Head of caudate nucleus (tissue), 42 donors: ENCODE measurements at regions not wholly inside any gene's neighbourhood (a gene's known extent, or its start where the extent isn't known, plus 50 kb on each side); places are given as distances from the start of the nearest gene placed in this dataset.

Source experiments
- DNase-seq, 42 donors: peaks; one replicate each; pipeline versions ENCODE4 v3.0.0 to v3.0.0-alpha.2; 2020 to 2021; ENCODE audit warnings: mixed read lengths in 7 of 42
- intact Hi-C: fragments of 100-400 bp; cut with DNase I; formaldehyde crosslinking; loops from one replicate; pipeline ENCODE4 v1.15.0; 2022

DNA sequence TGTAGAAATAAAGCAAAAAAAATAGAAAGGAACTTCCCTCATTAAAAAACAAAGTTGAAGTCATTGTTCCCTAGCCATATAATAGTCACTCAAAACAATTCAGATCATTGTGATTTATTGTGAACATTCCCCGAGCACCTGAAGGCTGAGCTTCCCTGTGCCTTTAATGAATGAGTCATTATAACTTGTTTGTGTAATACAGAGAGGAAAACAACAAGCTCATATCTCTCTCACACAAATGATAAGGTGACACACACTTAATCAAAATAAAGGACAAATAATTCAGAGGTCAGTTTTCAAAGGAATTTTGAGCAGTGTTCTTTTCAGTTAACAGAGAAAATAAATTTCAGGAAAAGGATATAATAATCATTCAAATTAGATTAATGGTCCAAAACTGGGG, 326.2 kb downstream of the DUSP10 start:
- intact Hi-C loops, result no loop called here
- DNase-seq, result no peak

DNA sequence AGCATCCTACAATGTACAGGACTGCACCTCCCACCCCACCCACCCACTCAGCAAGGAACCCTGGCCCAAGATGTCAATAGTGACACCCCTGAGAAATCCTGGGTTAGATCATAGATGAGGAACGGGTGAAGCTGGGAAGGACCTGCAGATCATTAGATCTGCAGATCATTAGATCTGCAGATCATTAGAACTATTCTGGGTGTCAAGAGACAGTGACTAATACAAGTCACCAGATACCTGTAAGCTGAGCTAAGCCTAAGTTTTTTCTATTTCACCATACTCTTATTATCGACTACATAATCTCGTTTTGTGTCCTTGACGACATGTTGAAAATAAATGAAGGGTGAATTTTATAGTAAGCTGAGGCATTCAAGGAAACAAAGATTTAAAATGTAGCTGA, 325.7 kb downstream of the DUSP10 start:
- intact Hi-C loops, result no loop called here
- DNase-seq, result no peak

DNA sequence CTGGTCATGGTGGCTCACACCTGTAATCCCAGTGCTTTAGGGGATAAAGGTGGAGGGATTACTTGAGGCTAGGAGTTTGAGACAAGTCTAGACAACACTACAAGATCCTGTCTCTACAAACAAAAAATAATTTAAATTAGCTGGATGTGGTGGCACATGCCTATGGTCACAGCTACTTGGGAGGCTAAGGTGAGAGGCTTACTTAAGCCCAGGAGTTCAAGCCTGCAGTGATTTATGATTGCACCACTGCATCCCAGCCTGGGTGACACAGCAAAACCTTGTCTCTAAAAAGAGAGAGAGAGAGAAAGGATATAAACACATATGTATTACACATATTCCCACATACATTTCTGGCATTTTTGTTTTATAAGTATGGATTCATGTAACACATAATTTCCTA, 325.2 kb downstream of the DUSP10 start:
- intact Hi-C loops, result no loop called here
- DNase-seq, result no peak

DNA sequence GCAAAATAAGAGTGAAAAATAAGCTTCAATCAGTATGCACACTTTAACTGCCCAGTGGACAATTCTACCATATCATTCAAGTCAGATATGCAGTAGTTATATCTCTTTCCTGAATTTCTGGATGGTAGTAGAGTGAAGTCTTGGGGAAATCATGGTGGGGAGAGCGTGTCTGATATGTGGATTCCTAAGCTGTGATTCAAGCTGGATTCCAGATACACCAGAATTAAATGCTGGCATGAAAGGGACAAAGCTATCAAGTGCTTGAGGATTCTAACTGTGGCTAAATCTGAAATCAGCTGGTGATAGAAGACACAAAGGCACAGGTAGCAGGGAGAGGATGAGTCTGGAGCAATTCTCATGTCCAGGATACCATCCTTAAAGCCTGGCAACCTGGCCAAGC, 323.5 kb downstream of the DUSP10 start:
- intact Hi-C loops, result no loop called here

DNA sequence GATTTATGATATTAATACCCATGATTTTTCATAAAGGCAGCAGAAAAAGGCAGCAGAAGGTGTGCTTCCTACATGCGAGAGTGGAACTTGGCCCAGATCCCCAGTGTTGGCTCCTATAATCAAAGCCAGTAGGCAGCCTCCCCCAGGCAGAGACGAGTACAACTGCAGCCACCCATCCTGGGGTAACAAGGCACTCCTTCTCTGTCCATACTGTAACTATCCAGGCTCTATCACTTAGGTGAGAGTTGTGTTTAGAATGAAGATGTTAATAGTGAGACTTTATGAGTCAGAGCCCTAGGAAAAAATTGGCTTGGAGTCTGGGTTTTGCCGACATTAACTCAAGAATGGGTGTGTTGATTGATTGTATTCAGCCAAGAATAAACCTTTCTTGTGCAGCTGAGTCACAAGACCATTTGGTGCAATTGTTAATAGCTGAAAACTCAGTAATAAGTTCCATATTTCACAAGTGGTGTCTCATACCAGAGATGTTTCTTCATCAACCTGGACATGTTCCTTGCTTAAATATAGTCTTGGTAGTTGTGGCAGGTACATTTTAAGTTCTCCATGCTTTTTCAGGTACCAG, 322.3 kb downstream of the DUSP10 start:
- intact Hi-C loops, result no loop called here

More for the DNA sequence above, 323.5 kb downstream of the DUSP10 start:
- DNase-seq, result no peak

DNA sequence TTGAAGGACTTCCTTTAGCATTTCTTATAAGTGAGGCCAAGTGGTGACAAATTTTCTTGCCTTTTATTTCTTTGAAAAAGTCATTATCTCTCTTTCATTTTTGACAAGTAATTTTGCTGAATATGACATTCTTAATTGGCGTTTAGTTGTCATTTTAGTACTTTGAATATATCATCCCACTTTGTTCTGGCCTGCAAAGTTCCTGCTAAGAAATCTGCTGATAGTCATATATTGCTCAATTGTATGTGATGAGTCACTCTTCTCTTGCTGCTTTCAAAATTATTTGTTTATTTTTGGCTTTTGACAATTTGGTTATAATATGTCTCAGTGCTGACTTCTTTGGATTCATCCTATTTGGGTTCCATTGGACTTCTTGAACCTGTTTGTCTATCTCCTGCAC, 312.6 kb downstream of the DUSP10 start:
- no peak for DNase-seq
- intact Hi-C loops, result no loop called here

More for the DNA sequence above, 322.3 kb downstream of the DUSP10 start:
- no peak for DNase-seq

DNA sequence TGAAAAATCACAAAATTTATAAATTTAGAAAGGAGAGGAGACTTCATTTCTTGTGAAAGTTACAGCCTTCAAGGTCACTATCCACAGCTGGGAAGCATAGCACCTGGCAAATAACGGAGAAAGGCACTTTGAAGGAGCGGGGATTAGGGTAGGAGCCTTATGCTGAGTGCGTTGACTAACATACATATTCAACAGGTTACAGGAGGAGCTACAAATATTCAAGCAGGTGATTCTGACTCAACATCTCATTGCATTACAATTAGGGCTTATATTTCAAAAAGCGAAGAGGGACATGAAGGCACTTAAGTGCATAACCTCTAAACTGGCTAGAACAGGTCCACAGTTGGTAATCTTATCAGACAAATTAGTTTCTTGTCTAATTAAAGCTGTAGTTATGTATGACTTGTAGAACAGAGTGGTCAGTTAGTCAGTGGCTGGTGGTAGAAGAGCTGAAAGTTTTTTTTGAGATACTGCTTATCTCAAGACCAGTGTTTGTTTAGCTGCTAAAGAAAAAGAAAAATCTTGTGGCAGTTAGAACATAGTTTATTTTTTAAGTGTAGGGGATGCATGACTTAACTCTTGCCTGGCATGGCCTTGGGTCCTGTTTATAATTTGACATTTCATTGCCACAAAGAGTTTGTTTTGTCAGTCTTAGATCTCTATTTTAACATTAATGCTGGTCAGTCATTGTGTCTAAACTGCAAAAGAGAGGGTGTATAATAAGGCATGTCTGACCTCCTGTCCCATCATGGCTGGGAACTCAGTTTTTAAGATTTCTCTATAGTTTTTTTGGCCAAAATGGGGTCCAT, 311.5 kb downstream of the DUSP10 start:
- intact Hi-C loops, result loop anchor here (10.0 kb wide), 1 partner anchor 96 kb away; no protein-coding TSS in a partner anchor

DNA sequence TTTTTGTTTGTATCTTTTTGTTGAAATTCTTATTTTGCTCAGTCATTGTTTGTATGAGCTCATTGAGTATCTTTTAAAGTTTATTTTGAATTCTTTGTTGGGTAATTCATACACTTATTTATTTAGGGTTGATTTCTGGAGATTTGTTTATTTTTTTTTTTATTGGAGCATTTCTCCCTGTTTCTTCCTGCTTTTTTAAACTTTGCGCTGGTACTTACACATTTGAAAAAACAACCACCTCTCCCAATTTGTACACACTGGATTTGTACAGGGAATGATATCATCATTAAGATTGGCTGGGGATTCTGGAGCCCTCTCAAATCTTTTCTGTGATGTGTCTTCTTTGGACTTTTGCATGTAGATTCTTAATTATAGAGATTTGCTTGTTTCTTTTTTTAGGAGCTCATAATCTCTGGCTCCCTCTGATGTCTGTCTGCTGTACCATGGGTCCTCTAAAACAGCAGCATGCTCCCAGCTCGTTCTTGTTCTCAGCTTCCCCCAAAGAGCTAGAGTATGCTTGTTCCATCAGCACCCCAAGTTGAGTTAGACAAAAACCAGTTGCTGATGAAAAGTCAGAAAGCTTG, 310.7 kb downstream of the DUSP10 start:
- DNase-seq, result no peak
- intact Hi-C loops, result loop anchor here (10.0 kb wide), 1 partner anchor 96 kb away; no protein-coding TSS in a partner anchor

More for the DNA sequence above, 311.5 kb downstream of the DUSP10 start:
- DNase-seq, result no peak

DNA sequence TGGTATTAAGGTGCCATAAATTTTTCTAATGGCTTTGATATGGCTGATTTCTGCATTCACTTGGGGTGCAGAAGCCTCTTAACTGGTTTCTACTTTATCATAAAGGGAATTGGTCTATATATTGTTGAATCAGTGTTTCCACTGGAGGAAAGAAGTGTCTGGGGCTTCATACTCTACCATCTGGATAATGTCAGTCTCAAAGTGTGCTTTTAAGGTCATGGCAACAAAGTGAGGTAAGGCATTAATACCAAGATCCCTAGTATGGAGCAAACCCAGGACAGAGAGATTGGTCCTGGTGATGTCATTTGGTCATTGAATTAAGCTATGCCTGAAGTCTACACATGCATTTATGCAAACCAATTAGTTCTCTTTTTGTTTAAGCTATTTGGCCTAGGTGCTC, 309.9 kb downstream of the DUSP10 start:
- DNase-seq, result no peak
- intact Hi-C loops, result loop anchor here (10.0 kb wide), 1 partner anchor 97 kb away; no protein-coding TSS in a partner anchor

DNA sequence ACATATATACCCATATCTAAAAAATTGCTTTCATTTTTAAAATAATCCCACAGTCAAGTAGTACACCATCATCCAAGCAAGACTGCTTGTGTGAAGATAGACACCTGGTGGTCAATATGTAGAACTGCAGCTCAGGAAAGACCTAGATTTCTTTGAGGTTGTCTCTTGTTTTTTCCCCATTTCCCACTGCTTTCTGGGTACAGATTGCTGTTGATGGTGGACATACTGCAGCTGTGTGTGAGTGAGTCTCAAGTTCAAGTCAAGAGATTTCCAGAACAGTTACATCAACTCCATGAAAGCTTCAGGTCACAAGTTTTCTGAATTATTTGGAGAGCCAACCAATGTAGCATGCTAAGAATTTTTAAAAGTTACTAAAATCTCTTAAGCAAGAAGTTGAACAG, 306.4 kb downstream of the DUSP10 start:
- peak in 4 of 42 donors; percentile 5 to 56 (median 19) for DNase-seq
- intact Hi-C loops, result loop anchor here (5.0 to 10.0 kb wide), 3 partner anchors 101 to 558 kb away; partner anchors contain the start of gene HLX

DNA sequence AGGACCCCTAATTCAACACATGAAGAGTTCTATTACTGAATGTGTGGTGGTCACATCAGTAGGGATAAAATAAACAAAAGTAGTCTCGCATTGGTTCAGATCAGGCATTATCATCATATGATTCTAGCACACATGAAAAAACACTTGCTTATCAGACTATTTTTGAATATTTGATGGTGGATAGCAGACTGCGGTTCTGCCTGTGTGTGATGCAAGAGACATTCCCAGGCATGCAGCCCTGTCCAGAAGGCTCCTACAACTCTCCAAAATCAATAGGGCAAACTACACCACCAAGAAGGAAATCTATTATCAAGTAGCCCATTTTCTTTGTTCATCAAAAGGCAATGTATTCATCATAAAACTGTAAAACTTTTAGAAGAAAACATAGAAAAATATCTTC, 304.7 kb downstream of the DUSP10 start:
- DNase-seq, result no peak
- intact Hi-C loops, result loop anchor here (5.0 to 10.0 kb wide), 3 partner anchors 102 to 560 kb away; partner anchors contain the start of gene HLX

DNA sequence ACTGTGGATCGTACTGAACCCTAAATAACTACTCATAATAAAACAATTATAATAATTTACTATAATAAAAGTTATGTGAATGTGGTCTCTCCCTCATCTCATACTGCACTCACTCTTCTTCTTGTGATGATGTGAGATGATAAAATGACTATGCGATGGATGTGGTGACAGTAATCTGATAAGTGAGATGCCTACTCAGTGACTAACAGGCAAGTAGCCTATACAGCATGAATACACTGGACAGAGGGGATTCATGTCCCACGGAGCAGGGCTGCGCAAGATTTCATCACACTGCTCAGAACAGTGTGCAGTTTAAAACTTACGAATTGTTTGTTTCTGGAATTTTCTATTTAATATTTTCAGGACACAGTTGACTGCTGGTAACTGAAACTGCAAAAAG, 304.0 kb downstream of the DUSP10 start:
- intact Hi-C loops, result loop anchor here (5.0 to 10.0 kb wide), 3 partner anchors 103 to 561 kb away; partner anchors contain the start of gene HLX
- no peak for DNase-seq

DNA sequence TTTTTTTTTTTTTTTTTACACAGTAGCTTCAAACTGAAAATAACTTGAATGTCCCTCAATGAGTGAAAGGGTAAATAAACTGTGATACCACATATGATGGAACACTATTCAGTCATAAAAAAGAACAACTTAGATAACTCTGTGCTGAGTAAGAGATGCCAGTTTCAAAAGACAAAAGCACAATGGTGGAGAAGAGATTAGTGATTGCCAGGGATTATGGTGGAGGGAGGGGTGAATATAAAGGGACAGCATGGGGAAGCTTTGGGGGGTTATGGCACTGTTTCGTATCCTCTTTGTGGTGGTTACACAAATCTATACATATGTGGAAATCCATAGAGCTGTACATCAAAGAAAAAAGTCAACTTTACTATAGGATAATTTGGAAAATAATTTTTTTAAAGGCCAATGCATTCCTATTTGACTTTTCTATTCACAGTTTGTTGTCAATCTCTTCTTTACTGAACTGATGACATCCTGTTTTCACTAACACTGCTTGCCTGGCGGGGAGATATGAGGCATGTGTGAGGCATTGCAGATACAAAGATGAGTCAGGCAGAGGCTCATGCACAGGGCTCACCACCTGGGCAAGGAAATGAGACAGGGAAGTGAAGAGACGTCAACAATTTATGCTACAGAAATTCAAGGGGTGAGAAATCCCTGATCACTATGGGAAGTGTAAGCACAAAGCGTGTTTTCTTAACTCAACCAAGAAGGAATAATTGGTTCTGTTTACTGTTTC, 302.7 kb downstream of the DUSP10 start:
- no peak for DNase-seq
- intact Hi-C loops, result loop anchor here (5.0 to 10.0 kb wide), 3 partner anchors 104 to 562 kb away; partner anchors contain the start of gene HLX

DNA sequence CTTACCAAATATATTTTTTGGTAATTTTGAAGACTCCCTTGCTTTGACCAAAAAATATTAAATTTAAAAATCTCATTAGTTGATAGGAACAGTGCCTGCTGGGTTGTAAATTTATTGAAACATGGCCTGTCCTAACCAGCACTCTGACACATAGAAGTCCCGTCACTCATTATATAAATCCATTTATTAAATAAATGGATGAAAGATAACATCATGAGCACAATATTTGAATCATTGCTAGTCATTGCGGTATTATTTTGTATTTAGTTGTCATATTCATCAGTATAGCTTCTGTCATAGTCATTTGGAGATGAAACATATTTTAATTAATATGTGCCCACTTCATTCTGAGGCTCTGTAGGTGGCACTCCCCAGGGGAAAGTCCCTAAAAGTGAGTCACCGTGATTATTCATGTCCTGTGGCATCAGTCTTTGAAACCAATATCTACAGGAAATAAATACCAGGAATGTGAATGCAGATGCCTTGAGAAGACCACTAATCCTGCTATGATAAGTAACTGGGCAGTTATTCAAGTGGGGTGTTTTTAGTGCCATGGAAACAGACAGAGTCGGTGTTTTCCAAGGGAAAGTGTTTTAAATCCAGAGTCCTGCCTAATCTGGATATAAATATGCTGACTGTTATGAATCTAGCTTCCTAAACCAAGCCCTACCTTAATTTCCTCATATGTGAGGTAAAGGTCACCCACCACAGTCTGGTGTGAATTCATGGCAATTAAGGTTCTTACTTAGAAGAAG, 302.0 kb downstream of the DUSP10 start:
- DNase-seq, result no peak
- intact Hi-C loops, result loop anchor here (5.0 to 10.0 kb wide), 3 partner anchors 105 to 563 kb away; partner anchors contain the start of gene HLX

DNA sequence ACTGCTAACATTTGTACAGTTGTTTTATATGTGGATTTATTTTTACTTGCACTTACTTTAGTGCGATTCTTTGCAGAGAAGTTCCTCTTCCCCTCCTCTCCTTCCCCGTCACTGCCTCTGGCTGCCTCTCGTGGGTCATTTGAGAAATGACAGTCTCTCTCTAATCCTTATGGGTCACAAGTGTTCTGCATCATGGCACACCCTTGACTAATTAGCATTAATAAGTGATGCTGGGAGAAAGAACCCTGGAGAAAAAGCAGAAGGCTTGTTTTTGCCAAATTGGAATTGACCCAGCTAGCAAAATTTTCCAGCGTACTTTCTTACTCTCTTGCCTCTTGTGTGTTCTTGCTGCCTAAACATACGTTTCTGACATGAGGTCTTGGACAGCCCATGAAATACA, 301.2 kb downstream of the DUSP10 start:
- peak in 9 of 42 donors; percentile 3 to 41 (median 18) for DNase-seq
- intact Hi-C loops, result no loop called here

DNA sequence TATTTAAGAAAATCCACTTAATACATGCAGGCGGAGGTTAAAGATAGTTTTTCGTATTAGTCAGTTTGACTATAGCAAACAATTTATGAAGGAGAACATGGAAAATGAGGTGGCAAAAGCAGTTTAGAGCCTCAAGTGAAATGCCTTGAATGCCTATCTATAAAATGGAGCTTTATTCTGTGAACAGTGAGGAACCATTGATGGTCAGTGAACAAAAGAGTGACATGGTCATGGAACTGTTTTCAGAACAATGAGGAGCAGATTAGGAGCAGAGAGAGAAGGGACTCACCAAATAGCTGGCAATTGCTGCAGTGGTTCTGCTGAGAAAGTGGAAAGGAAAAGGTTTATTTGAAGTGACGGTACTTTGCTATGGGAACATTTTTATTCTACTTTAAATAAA, 299.8 kb downstream of the DUSP10 start:
- DNase-seq, result peak in 2 of 42 donors; percentile 5 to 25
- intact Hi-C loops, result no loop called here

DNA sequence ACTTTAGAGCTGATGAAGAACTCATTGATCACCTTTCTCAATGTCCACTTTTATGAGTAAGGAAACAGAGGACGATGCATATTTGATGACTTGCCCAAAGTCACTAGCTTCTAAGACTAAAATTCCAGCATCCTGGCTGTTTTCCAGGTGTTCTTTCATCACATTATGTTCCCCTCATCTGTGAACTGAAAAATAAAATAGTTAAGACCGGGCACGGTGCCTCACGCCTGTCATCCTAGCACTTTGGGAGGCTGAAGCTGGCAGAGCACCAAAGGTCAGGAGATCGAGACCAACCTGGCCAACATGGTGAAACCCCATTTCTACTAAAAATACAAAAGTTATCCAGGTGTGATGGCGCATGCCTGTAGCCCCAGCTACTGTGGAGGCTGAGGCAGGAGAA, 297.5 kb downstream of the DUSP10 start:
- intact Hi-C loops, result no loop called here
- DNase-seq, result no peak

DNA sequence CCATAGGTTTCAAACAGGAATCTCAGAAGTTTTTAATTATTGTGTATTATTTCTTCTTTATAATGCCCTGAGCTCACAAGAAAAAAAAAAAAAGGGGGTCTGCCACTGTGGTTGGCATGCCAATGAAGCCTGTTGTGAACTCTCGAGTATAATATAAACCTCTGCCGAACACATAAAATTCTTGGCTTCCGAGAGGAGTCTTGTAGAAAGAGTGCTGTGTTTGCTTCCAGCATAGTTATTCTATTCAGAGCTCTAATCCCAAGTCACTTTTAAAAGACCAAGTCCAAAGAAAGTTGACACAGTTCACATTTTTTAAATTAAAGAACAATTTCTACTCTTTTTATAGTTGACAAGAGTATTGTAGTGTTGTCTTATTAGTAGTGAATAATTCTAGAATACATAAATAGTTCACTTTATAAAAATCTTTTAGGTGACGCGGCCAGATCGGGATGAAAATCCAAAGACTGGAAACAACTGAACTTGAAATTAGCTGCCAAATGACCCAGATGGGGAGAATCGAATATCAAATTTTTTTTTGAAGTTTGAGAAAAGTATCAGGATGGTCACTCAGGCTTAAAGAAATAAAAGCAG, 293.2 kb downstream of the DUSP10 start:
- DNase-seq, result no peak
- intact Hi-C loops, result no loop called here
